Spleen (tissue), 7 donors: ENCODE measurements at regions not wholly inside any gene's neighbourhood (a gene's known extent, or its start where the extent isn't known, plus 50 kb on each side); places are given as distances from the start of the nearest gene placed in this dataset.

Source experiments
- POLR2A ChIP-seq, 3 donors: fragments of 450-650 bp; IDR thresholded peaks; one replicate each; pipeline ENCODE4 v1.5.1; 2017; ENCODE audit warnings: antibody characterized with exemption in 3 of 3, mild to moderate bottlenecking in 1 of 3
- TF ChIP-seq, protein P1 (sequence below), 11 experiments: fragments of 200-600 bp in 7 of 11; fragments of 450-650 bp in 4 of 11; sonication (generic) in 4 of 11; IDR thresholded peaks in 8 of 11; conservative IDR thresholded peaks in 3 of 11; 1 replicate in 7 of 11; 2 replicates in 4 of 11; pipeline versions ENCODE4 v1.4.0 to v1.8.0; 2016 to 2021; ENCODE audit warnings: antibody characterized with exemption in 11 of 11, inconsistent platforms in 4 of 11, mild to moderate bottlenecking in 1 of 11
- donor health status: DM: no; HTN: no; CAD: no; lungs with moderate emphysema.
- donor health status: DM: no; HTN: no; CAD: no.
- donor health status: DM: no; HTN: no; CAD: no.

DNA sequence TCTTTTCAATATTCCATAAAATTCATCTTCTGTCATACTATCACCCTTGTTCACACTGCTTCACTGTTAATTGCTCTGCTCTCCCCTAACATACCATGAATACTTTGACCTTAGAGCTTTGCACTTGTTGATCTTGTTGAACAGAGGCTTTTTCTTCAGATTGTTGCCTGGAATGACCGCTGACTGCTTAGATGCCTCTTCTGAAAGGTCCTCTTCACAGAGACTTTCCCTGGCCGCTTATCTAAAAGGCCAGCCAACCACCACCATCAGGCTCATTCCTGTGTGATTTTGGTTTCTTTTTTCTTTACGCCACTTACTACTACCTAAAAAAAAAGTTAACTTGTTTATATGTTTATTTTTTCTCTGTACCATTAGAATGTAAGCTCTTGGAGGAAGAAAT is 667.7 kb downstream of the STPG2 start:
- TF ChIP-seq, protein P1, sequence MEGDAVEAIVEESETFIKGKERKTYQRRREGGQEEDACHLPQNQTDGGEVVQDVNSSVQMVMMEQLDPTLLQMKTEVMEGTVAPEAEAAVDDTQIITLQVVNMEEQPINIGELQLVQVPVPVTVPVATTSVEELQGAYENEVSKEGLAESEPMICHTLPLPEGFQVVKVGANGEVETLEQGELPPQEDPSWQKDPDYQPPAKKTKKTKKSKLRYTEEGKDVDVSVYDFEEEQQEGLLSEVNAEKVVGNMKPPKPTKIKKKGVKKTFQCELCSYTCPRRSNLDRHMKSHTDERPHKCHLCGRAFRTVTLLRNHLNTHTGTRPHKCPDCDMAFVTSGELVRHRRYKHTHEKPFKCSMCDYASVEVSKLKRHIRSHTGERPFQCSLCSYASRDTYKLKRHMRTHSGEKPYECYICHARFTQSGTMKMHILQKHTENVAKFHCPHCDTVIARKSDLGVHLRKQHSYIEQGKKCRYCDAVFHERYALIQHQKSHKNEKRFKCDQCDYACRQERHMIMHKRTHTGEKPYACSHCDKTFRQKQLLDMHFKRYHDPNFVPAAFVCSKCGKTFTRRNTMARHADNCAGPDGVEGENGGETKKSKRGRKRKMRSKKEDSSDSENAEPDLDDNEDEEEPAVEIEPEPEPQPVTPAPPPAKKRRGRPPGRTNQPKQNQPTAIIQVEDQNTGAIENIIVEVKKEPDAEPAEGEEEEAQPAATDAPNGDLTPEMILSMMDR (IDR thresholded peaks at IDR 0.05 in 8 of 11, conservative IDR thresholded peaks at IDR 0.05 in 3 of 11) = no peak
- no peak for TF ChIP-seq POLR2A (IDR thresholded peaks at IDR 0.05)
